Pancreas (tissue), 10 donors: ENCODE measurements at regions not wholly inside any gene's neighbourhood (a gene's known extent, or its start where the extent isn't known, plus 50 kb on each side); places are given as distances from the start of the nearest gene placed in this dataset.
A peak's percentile ranks its signal among the peaks of the same experiment; 100 is the strongest.

Experiments used
- ATAC-seq, 4 donors: fragments of 200-7000 bp; cut with Tn5 transposase; one replicate each; pipeline versions ENCODE4 v1.8.0 to v1.9.1; 2020; ENCODE audit warnings: mild to moderate bottlenecking in 4 of 4, moderate library complexity in 4 of 4
- DNase-seq, 6 donors: peaks; one replicate each; pipeline ENCODE4 v3.0.0-alpha.2; 2020
- FAIRE-seq: peaks from 2 replicates; lab custom pipeline; 2012; peaks lifted over from hg19 to GRCh38; lab: Jason Lieb, UNC
- H3K27ac ChIP-seq, 4 donors: fragments of 200-600 bp; sonication (generic); 1 replicate in 3 of 4; 2 replicates in 1 of 4; pipeline versions ENCODE4 v1.5.0 to v1.8.0; 2020
- H3K27me3 ChIP-seq, 4 donors: fragments of 200-600 bp; one replicate each; pipeline ENCODE4 v1.8.0; 2021
- H3K36me3 ChIP-seq, 3 donors: fragments of 200-600 bp; sonication (generic) in 1 of 3; one replicate each; pipeline versions ENCODE4 v1.5.0 to v1.8.0; 2020 to 2021
- H3K4me1 ChIP-seq, 3 donors: fragments of 200-600 bp; one replicate each; pipeline ENCODE4 v1.8.0; 2021
- H3K4me3 ChIP-seq, 4 donors: fragments of 200-600 bp; sonication (generic) in 2 of 4; one replicate each; pipeline versions ENCODE4 v1.5.0 to v1.8.0; 2020 to 2021
- H3K9me3 ChIP-seq, 4 donors: fragments of 200-600 bp; one replicate each; pipeline ENCODE4 v1.8.0; 2021
- WGBS, 2 donors: extraction: QIAGEN DNeasy Blood & Tissue Kit; methylation state at CpG; one replicate each; pipeline ENCODE4 v1.1.7; 2013; 5-methylcytosine and 5-hydroxymethylcytosine counted together
- intact Hi-C, 3 donors: fragments of 100-400 bp; cut with DNase I; formaldehyde crosslinking; loops; one replicate each; pipeline versions ENCODE4 v1.11.1 to v1.14.2; 2022
- TF ChIP-seq, protein P1 (sequence below), 4 donors: fragments of 200-600 bp; sonication (generic) in 3 of 4; IDR thresholded peaks; one replicate each; pipeline versions ENCODE4 v1.5.0 to v1.8.0; 2021; ENCODE audit warnings: antibody characterized with exemption in 4 of 4
- donor health status: healthy with polysubstance abuse.
- donor health status: DM: no; HTN: no; CAD: no; lungs with moderate emphysema.
- donor health status: DM: no; HTN: no; CAD: no.
- donor health status: control.
- donor health status: control.
- donor health status: Bipolar disorder and iron deficiency.
- donor health status: DM: yes; HTN: yes; CAD: no.
- donor health status: DM: no; HTN: no; CAD: no.
- donor health status: DM: no; HTN: no; CAD: no.
- donor health status: DM: yes; HTN: yes; CAD: no.

DNA sequence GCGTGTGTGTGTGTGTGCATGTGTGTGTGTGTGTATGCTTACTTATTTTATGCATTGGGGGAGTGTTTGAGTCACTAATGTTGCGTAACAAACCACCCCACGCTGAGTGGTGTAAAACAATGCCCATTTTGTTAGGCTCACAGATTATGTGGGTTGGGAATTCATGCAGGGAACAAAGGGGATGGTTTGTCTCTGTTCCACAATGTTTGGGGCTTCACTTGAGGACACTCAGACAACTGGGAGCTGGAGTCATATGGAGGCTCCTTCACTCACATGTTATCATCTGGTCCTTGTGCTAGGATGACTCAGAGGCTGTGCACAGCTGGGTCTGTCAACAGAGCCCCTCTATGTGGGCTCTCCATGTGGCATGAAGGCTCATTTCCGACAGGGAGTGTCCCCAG, 51.3 kb upstream of the LARGE1 start:
- whole genome bisulfite sequencing, 2 donors, result 39 to 40% methylated on average over 4 of the region's 4 CpGs
- Histone ChIP-seq H3K27me3 (no peaks in the 10 kb centered on the region), H3K4me3 (no peak overlapping the region), H3K36me3 (no peaks in the 10 kb centered on the region), H3K9me3 (no peaks in the 10 kb centered on the region), H3K27ac (no peak overlapping the region), H3K4me1 (no peaks in the 10 kb centered on the region)
- peak in 1 of 4 donors; percentile 43 for ATAC-seq
- DNase-seq, result no peak
- TF ChIP-seq, protein P1, sequence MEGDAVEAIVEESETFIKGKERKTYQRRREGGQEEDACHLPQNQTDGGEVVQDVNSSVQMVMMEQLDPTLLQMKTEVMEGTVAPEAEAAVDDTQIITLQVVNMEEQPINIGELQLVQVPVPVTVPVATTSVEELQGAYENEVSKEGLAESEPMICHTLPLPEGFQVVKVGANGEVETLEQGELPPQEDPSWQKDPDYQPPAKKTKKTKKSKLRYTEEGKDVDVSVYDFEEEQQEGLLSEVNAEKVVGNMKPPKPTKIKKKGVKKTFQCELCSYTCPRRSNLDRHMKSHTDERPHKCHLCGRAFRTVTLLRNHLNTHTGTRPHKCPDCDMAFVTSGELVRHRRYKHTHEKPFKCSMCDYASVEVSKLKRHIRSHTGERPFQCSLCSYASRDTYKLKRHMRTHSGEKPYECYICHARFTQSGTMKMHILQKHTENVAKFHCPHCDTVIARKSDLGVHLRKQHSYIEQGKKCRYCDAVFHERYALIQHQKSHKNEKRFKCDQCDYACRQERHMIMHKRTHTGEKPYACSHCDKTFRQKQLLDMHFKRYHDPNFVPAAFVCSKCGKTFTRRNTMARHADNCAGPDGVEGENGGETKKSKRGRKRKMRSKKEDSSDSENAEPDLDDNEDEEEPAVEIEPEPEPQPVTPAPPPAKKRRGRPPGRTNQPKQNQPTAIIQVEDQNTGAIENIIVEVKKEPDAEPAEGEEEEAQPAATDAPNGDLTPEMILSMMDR (IDR thresholded peaks at IDR 0.05), result no peak
- FAIRE-seq, result no peak
- intact Hi-C loops, result no loop called here

DNA sequence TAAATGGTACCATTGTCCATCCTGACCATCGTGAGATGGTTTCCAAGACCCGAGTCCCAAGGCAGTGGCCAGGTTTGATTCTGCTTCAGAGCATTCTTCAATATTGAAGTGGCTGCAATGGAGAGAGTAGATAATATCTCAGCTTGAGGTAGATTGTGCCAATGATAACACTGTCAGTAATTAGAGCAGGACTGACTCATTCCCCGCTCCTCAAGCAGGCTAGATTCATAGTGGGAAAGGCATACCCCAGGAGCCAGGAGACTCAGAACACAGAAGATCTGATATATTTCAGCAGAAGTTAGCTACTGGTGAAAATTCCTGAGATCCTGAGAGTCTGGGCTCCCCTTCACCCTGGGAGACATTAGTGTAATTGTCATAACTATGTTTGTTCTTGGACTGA, 55.6 kb upstream of the LARGE1 start:
- FAIRE-seq (no peak), DNase-seq (no peak), ATAC-seq (no peak)
- H3K4me1 ChIP-seq, result no peaks in the 10 kb centered on the region
- H3K27ac ChIP-seq, result no peak overlapping the region
- no peaks in the 10 kb centered on the region for H3K9me3 ChIP-seq
- intact Hi-C loops, result no loop called here
- H3K36me3 ChIP-seq, result no peaks in the 10 kb centered on the region
- TF ChIP-seq, protein P1 (IDR thresholded peaks at IDR 0.05), result no peak
- 73 to 83% methylated on average over 3 of the region's 3 CpGs for WGBS, 2 donors
- H3K27me3 ChIP-seq, result no peaks in the 10 kb centered on the region
- no peak overlapping the region for H3K4me3 ChIP-seq

DNA sequence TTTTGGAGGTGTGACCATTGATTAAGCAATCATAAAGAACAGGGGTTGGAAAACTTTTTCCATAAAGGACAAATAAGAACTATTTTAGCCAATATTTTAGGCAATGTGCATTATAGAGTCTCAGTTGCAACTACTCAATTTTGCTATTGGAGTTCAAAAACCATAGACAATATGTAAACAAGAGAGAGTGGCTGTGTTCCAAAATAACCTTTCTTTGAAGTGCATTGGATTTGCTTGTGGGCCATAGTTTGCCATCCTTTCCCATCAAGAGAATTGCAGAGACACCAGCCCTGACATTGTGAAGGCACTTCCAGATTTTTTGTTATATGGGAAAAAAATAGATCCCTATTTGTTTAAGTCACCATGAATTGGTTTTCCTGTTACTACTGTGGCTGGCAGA, 63.3 kb upstream of the LARGE1 start:
- no peak overlapping the region for H3K4me3 ChIP-seq
- H3K27me3 ChIP-seq, result no peaks in the 10 kb centered on the region
- no peaks in the 10 kb centered on the region for H3K4me1 ChIP-seq
- H3K27ac ChIP-seq, result no peak overlapping the region
- FAIRE-seq (no peak), ATAC-seq (no peak), DNase-seq (no peak)
- intact Hi-C loops, result no loop called here
- TF ChIP-seq, protein P1 (IDR thresholded peaks at IDR 0.05), result no peak
- no peaks in the 10 kb centered on the region for H3K9me3 ChIP-seq
- H3K36me3 ChIP-seq, result no peaks in the 10 kb centered on the region

DNA sequence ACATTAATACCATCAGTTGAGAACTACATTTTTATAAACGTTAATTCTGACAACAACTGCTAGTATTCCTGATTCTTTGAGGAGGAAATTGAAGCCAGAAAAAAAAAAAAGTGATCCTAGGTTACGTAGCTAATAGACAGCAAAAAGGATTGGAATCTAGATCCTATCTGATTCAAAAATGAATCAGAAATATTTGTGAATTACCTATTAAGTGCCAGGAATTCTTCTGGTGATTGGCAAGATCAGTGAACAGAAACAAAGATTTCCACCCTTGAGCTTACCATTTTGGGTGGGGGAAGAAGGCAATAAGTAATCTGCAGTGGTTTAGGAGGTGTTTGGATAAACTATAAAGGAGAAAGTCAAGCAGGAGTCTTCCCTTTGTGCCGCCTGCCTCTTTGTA, 63.9 kb upstream of the LARGE1 start:
- H3K4me3 ChIP-seq, result no peak overlapping the region
- DNase-seq (no peak), ATAC-seq (no peak), FAIRE-seq (no peak)
- H3K4me1 ChIP-seq, result no peaks in the 10 kb centered on the region
- no peaks in the 10 kb centered on the region for H3K27me3 ChIP-seq
- intact Hi-C loops, result no loop called here
- H3K36me3 ChIP-seq, result no peaks in the 10 kb centered on the region
- no peak overlapping the region for H3K27ac ChIP-seq
- H3K9me3 ChIP-seq, result no peaks in the 10 kb centered on the region
- TF ChIP-seq, protein P1 (IDR thresholded peaks at IDR 0.05), result no peak
- WGBS, 2 donors, result 66 to 68% methylated on average over 3 of the region's 3 CpGs

DNA sequence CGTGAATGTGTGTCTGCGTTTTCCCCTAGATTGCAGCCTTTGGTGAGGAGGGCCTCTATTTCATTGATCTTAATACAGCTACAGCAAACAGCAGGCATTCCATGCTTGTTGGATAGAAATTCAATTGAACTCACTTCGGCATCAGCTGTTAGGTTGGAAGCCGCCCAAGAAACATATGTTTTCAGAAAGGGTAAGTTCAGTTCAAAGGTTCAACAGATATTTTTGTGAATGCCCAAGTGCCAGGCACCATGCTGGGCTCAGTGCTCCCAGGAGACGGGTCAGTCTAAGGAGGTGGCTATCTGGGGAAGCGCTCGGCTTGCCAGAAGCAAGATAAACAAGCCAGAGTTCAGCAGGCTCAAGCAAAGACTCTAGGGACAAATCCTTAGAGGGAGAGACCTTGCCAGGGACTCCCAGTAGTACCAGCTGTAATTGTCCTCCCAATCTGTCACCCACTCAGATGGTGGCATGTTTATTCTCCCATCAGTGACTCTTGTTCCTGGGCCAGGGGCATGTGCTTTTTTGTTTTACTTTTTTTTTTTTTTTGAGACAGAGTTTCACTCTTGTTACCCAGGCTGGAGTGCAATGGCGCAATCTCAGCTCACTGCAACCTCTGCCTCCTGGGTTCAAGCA, 64.5 kb upstream of the LARGE1 start:
- H3K27me3 ChIP-seq, result no peaks in the 10 kb centered on the region
- no peak overlapping the region for H3K4me3 ChIP-seq
- intact Hi-C loops, result no loop called here
- DNase-seq, result peak in 1 of 6 donors; percentile 9
- no peak overlapping the region for H3K27ac ChIP-seq
- no peak for ATAC-seq
- H3K36me3 ChIP-seq, result no peaks in the 10 kb centered on the region
- no peaks in the 10 kb centered on the region for H3K9me3 ChIP-seq
- no peaks in the 10 kb centered on the region for H3K4me1 ChIP-seq
- FAIRE-seq, result no peak
- 36% methylated on average over 8 of the region's 8 CpGs for WGBS, 2 donors
- TF ChIP-seq, protein P1 (IDR thresholded peaks at IDR 0.05), result no peak
